ENCODE measurements at regions not wholly inside any gene's neighbourhood (a gene's known extent, or its start where the extent isn't known, plus 50 kb on each side); places are given as distances from the start of the nearest gene placed in this dataset.
A peak's percentile ranks its signal among the peaks of the same experiment; 100 is the strongest.
"Not testable (repeated sequence)": the region's sequence is repeated elsewhere in the genome, so short reads cannot be mapped to it uniquely, and the experiment has no call there.

- Histone ChIP-seq H3K36me3 (replicated peaks) (no peaks in the 10 kb centered on the region), H3K4me1 (no peaks in the 10 kb centered on the region), H3K9me3 (no peaks in the 10 kb centered on the region), H3K4me3 (no peak overlapping the region), H3K27me3 (ENCODE audit: low read depth) (no peaks in the 10 kb centered on the region)
- DNase-seq (ENCODE audit: low spot score in 2 of 2), result no peak
- in situ Hi-C loops (cut with MboI; ENCODE audit: low sequenced_read_pairs), result no loop called here
Measured at GRCh38 chr2:67596871-67597270, 199.7 kb downstream of the ETAA1 start.

- DNase-seq (ENCODE audit: low spot score in 2 of 2), result no peak
- Histone ChIP-seq H3K36me3 (replicated peaks) (no peaks in the 10 kb centered on the region), H3K4me1 (no peaks in the 10 kb centered on the region), H3K27me3 (ENCODE audit: low read depth) (no peaks in the 10 kb centered on the region), H3K9me3 (no peaks in the 10 kb centered on the region), H3K4me3 (no peak overlapping the region)
- in situ Hi-C loops (cut with MboI; ENCODE audit: low sequenced_read_pairs), result no loop called here
Measured at GRCh38 chr2:67599561-67599960, 202.4 kb downstream of the ETAA1 start.

GRCh38 chr2:67600222-67600871 is 203.2 kb downstream of the ETAA1 start:
- in situ Hi-C loops (cut with MboI; ENCODE audit: low sequenced_read_pairs), result no loop called here
- Histone ChIP-seq H3K36me3 (replicated peaks) (no peaks in the 10 kb centered on the region), H3K9me3 (no peaks in the 10 kb centered on the region)

GRCh38 chr2:67600946-67601345 is 203.8 kb downstream of the ETAA1 start:
- DNase-seq (ENCODE audit: low spot score in 2 of 2), result no peak
- no peaks in the 10 kb centered on the region for H3K36me3 ChIP-seq (replicated peaks)
- H3K4me3 ChIP-seq, result no peak overlapping the region
- no peaks in the 10 kb centered on the region for H3K27me3 ChIP-seq (ENCODE audit: low read depth)
- no peaks in the 10 kb centered on the region for H3K9me3 ChIP-seq
- H3K4me1 ChIP-seq, result no peaks in the 10 kb centered on the region
- in situ Hi-C loops (cut with MboI; ENCODE audit: low sequenced_read_pairs), result no loop called here

More at GRCh38 chr2:67600222-67600871, 203.2 kb downstream of the ETAA1 start:
- Histone ChIP-seq H3K4me3 (no peak overlapping the region), H3K4me1 (no peaks in the 10 kb centered on the region), H3K27me3 (ENCODE audit: low read depth) (no peaks in the 10 kb centered on the region)
- DNase-seq (ENCODE audit: low spot score in 2 of 2), result peak in 1 of 2 experiments; percentile 22

GRCh38 chr2:67604360-67604759 is 207.2 kb downstream of the ETAA1 start:
- in situ Hi-C loops (cut with MboI; ENCODE audit: low sequenced_read_pairs), result no loop called here
- Histone ChIP-seq H3K9me3 (no peaks in the 10 kb centered on the region), H3K27me3 (ENCODE audit: low read depth) (no peaks in the 10 kb centered on the region), H3K4me1 (no peaks in the 10 kb centered on the region), H3K4me3 (no peak overlapping the region), H3K36me3 (replicated peaks) (no peaks in the 10 kb centered on the region)
- no peak for DNase-seq (ENCODE audit: low spot score in 2 of 2)

- H3K36me3 ChIP-seq (replicated peaks), result no peaks in the 10 kb centered on the region
- H3K9me3 ChIP-seq, result no peaks in the 10 kb centered on the region
- H3K4me1 ChIP-seq, result no peaks in the 10 kb centered on the region
- in situ Hi-C loops (cut with MboI; ENCODE audit: low sequenced_read_pairs), result no loop called here
- no peaks in the 10 kb centered on the region; the same call in 1 of the 2 replicates for H3K27me3 ChIP-seq (ENCODE audit: low read depth)
- no peak for DNase-seq (ENCODE audit: low spot score in 2 of 2)
- H3K4me3 ChIP-seq, result no peak overlapping the region
Measured at GRCh38 chr2:67612576-67613042, 215.5 kb downstream of the ETAA1 start.

GRCh38 chr2:67613227-67613626 is 216.1 kb downstream of the ETAA1 start:
- Histone ChIP-seq H3K4me1 (no peaks in the 10 kb centered on the region), H3K4me3 (no peak overlapping the region), H3K36me3 (replicated peaks) (no peaks in the 10 kb centered on the region), H3K9me3 (no peaks in the 10 kb centered on the region), H3K27me3 (ENCODE audit: low read depth) (no peaks in the 10 kb centered on the region; the same call in 1 of the 2 replicates)
- in situ Hi-C loops (cut with MboI; ENCODE audit: low sequenced_read_pairs), result no loop called here
- DNase-seq (ENCODE audit: low spot score in 2 of 2), result no peak

- Histone ChIP-seq H3K36me3 (replicated peaks) (no peaks in the 10 kb centered on the region), H3K27me3 (ENCODE audit: low read depth) (no peaks in the 10 kb centered on the region; the same call in 1 of the 2 replicates), H3K9me3 (no peaks in the 10 kb centered on the region), H3K4me1 (no peaks in the 10 kb centered on the region), H3K4me3 (no peak overlapping the region)
- DNase-seq (ENCODE audit: low spot score in 2 of 2), result no peak
- in situ Hi-C loops (cut with MboI; ENCODE audit: low sequenced_read_pairs), result no loop called here
Measured at GRCh38 chr2:67614454-67614853, 217.3 kb downstream of the ETAA1 start.

GRCh38 chr2:67616749-67617148 is 219.6 kb downstream of the ETAA1 start:
- Histone ChIP-seq H3K9me3 (no peaks in the 10 kb centered on the region), H3K4me3 (no peak overlapping the region), H3K36me3 (replicated peaks) (no peaks in the 10 kb centered on the region), H3K4me1 (no peaks in the 10 kb centered on the region), H3K27me3 (ENCODE audit: low read depth) (no peaks in the 10 kb centered on the region; the same call in 1 of the 2 replicates)
- in situ Hi-C loops (cut with MboI; ENCODE audit: low sequenced_read_pairs), result no loop called here
- no peak for DNase-seq (ENCODE audit: low spot score in 2 of 2)

GRCh38 chr2:67619204-67619603 is 222.1 kb downstream of the ETAA1 start:
- no peak for DNase-seq (ENCODE audit: low spot score in 2 of 2)
- no peaks in the 10 kb centered on the region for H3K4me1 ChIP-seq
- H3K4me3 ChIP-seq, result no peak overlapping the region
- no peaks in the 10 kb centered on the region for H3K36me3 ChIP-seq (replicated peaks)
- H3K9me3 ChIP-seq, result no peaks in the 10 kb centered on the region
- in situ Hi-C loops (cut with MboI; ENCODE audit: low sequenced_read_pairs), result no loop called here
- H3K27me3 ChIP-seq (ENCODE audit: low read depth), result no peaks in the 10 kb centered on the region

GRCh38 chr2:67623741-67624140 is 226.6 kb downstream of the ETAA1 start:
- H3K27me3 ChIP-seq (ENCODE audit: low read depth); H3K4me3 ChIP-seq; H3K4me1 ChIP-seq; H3K9me3 ChIP-seq; DNase-seq (ENCODE audit: low spot score in 2 of 2); H3K36me3 ChIP-seq (replicated peaks); in situ Hi-C loops (cut with MboI; ENCODE audit: low sequenced_read_pairs): not testable (repeated sequence)

GRCh38 chr2:67625178-67625577 is 228.0 kb downstream of the ETAA1 start:
- Histone ChIP-seq H3K4me1 (no peaks in the 10 kb centered on the region), H3K9me3 (no peaks in the 10 kb centered on the region), H3K36me3 (replicated peaks) (no peaks in the 10 kb centered on the region), H3K27me3 (ENCODE audit: low read depth) (no peaks in the 10 kb centered on the region), H3K4me3 (no peak overlapping the region)
- DNase-seq (ENCODE audit: low spot score in 2 of 2), result no peak
- in situ Hi-C loops (cut with MboI; ENCODE audit: low sequenced_read_pairs), result no loop called here

GRCh38 chr2:67625690-67626475 is 228.8 kb downstream of the ETAA1 start:
- H3K4me1 ChIP-seq, result no peaks in the 10 kb centered on the region
- H3K36me3 ChIP-seq (replicated peaks), result no peaks in the 10 kb centered on the region
- no peaks in the 10 kb centered on the region for H3K9me3 ChIP-seq
- in situ Hi-C loops (cut with MboI; ENCODE audit: low sequenced_read_pairs), result no loop called here
- DNase-seq (ENCODE audit: low spot score in 2 of 2), result no peak
- no peak overlapping the region for H3K4me3 ChIP-seq
- no peaks in the 10 kb centered on the region for H3K27me3 ChIP-seq (ENCODE audit: low read depth)

- no peak for DNase-seq (ENCODE audit: low spot score in 2 of 2)
- H3K27me3 ChIP-seq (ENCODE audit: low read depth), result no peaks in the 10 kb centered on the region
- H3K36me3 ChIP-seq (replicated peaks), result no peaks in the 10 kb centered on the region
- in situ Hi-C loops (cut with MboI; ENCODE audit: low sequenced_read_pairs), result no loop called here
- no peaks in the 10 kb centered on the region for H3K4me1 ChIP-seq
- no peaks in the 10 kb centered on the region for H3K9me3 ChIP-seq
- H3K4me3 ChIP-seq, result no peak overlapping the region
Measured at GRCh38 chr2:67626656-67627055, 229.5 kb downstream of the ETAA1 start.
